Kidney epithelial cell (primary cell): ENCODE measurements at regions not wholly inside any gene's neighbourhood (a gene's known extent, or its start where the extent isn't known, plus 50 kb on each side); places are given as distances from the start of the nearest gene placed in this dataset.

Experiments
- DNase-seq: peaks from one replicate; pipeline ENCODE4 v3.0.0-alpha.2; 2010; ENCODE audit warnings: low read depth
- H3K27me3 ChIP-seq: 2 replicates; pipeline ENCODE4 v1.6.0; 2011; ENCODE audit warnings: low read length; ENCODE audit not compliant: control insufficient read depth, insufficient read depth
- H3K36me3 ChIP-seq: 2 replicates; pipeline ENCODE4 v1.5.1; 2011; ENCODE audit warnings: low read length; ENCODE audit not compliant: control insufficient read depth, insufficient read depth
- H3K4me3 ChIP-seq: 2 replicates; pipeline ENCODE4 v1.5.1; 2011; ENCODE audit warnings: low read depth, mild to moderate bottlenecking, control low read depth, low read length
- CTCF ChIP-seq: IDR thresholded peaks from 2 replicates; pipeline ENCODE4 v1.5.1; 2011; ENCODE audit warnings: mild to moderate bottlenecking, moderate library complexity, low read length, control low read depth, inconsistent platforms; ENCODE audit not compliant: insufficient read depth, poor library complexity, severe bottlenecking

GRCh38 chr22:46090631-46091201 lies 59.6 kb upstream of the PPARA start:
- no peak for DNase-seq
- Histone ChIP-seq H3K27me3 (no peaks in the 10 kb centered on the region), H3K36me3 (peaks cover 10% of the 10 kb centered on the region), H3K4me3 (no peak overlapping the region)
- no peak for TF ChIP-seq CTCF

- no peak for TF ChIP-seq CTCF
- Histone ChIP-seq H3K4me3 (no peak overlapping the region), H3K27me3 (no peaks in the 10 kb centered on the region), H3K36me3 (peaks cover 10% of the 10 kb centered on the region)
- no peak for DNase-seq
Observed at GRCh38 chr22:46091277-46091977, 58.9 kb upstream of the PPARA start.

GRCh38 chr22:46092011-46092410 lies 58.3 kb upstream of the PPARA start:
- Histone ChIP-seq H3K4me3 (no peak overlapping the region), H3K36me3 (peaks cover 10% of the 10 kb centered on the region), H3K27me3 (no peaks in the 10 kb centered on the region)
- no peak for TF ChIP-seq CTCF
- DNase-seq = no peak

- no peak for TF ChIP-seq CTCF
- Histone ChIP-seq H3K27me3 (no peaks in the 10 kb centered on the region), H3K4me3 (no peak overlapping the region), H3K36me3 (peaks cover 8% of the 10 kb centered on the region)
- DNase-seq = no peak
Observed at GRCh38 chr22:46092670-46093410, 57.5 kb upstream of the PPARA start.

- TF ChIP-seq CTCF = no peak
- H3K36me3 ChIP-seq = peaks cover 15% of the 10 kb centered on the region
- no peak overlapping the region for H3K4me3 ChIP-seq
- no peaks in the 10 kb centered on the region for H3K27me3 ChIP-seq
- DNase-seq = no peak
Observed at GRCh38 chr22:46093796-46094195, 56.5 kb upstream of the PPARA start.
